ENCODE measurements at regions not wholly inside any gene's neighbourhood (a gene's known extent, or its start where the extent isn't known, plus 50 kb on each side); places are given as distances from the start of the nearest gene placed in this dataset.

GRCh38 chr6:106832766-106833510, 141.6 kb downstream of the CD24 start:
- CTCF ChIA-PET, result no interaction called here

GRCh38 chr6:106830930-106831329, 143.6 kb downstream of the CD24 start:
- no peaks in the 10 kb centered on the region for H3K9me3 ChIP-seq (ENCODE audit: insufficient read depth, low read depth)
- ChIA-PET POLR2A (ENCODE audit: unreplicated experiment) (no interaction called here), CTCF (no interaction called here)
- H3F3A ChIP-seq (ENCODE audit: insufficient read depth, low read depth), result no peaks in the 10 kb centered on the region
- H4K20me1 ChIP-seq (ENCODE audit: insufficient read depth), result no peaks in the 10 kb centered on the region
- H3K36me3 ChIP-seq (ENCODE audit: low read depth), result no peaks in the 10 kb centered on the region
- no peaks in the 10 kb centered on the region for H3K27me3 ChIP-seq (ENCODE audit: insufficient read depth, low read depth)
- H3K4me2 ChIP-seq, result no peak overlapping the region
- H3K9me2 ChIP-seq (ENCODE audit: insufficient read depth), result no peaks in the 10 kb centered on the region
- H2AFZ ChIP-seq, result no peak overlapping the region
- H3K4me3 ChIP-seq, result no peak overlapping the region
- BruUV-seq (replicated peaks), result no TSS peak
- no peaks in the 10 kb centered on the region for H3K79me2 ChIP-seq (ENCODE audit: low read depth)
- no peak overlapping the region for H3K27ac ChIP-seq
- H3K4me1 ChIP-seq (replicated peaks; ENCODE audit: insufficient read depth), result no peaks in the 10 kb centered on the region
- TF ChIP-seq CTCF (conservative IDR thresholded peaks at IDR 0.05) (no peak), EZH2 (IDR thresholded peaks at IDR 0.05; ENCODE audit: low read depth) (no peak)
- no peak for DNase-seq
- intact Hi-C loops (cut with micrococcal nuclease; ENCODE audit: unreplicated experiment), result no loop called here

More at GRCh38 chr6:106832766-106833510, 141.6 kb downstream of the CD24 start:
- POLR2A ChIA-PET (ENCODE audit: unreplicated experiment), result no interaction called here
- Histone ChIP-seq H4K20me1 (ENCODE audit: insufficient read depth) (no peaks in the 10 kb centered on the region), H3K4me3 (no peak overlapping the region), H3K27me3 (ENCODE audit: insufficient read depth, low read depth) (no peaks in the 10 kb centered on the region), H3K4me1 (replicated peaks; ENCODE audit: insufficient read depth) (no peaks in the 10 kb centered on the region), H2AFZ (no peak overlapping the region), H3K79me2 (ENCODE audit: low read depth) (no peaks in the 10 kb centered on the region), H3K9me2 (ENCODE audit: insufficient read depth) (no peaks in the 10 kb centered on the region), H3K27ac (no peak overlapping the region), H3K4me2 (no peak overlapping the region), H3K36me3 (ENCODE audit: low read depth) (no peaks in the 10 kb centered on the region), H3K9me3 (ENCODE audit: insufficient read depth, low read depth) (no peaks in the 10 kb centered on the region), H3F3A (ENCODE audit: insufficient read depth, low read depth) (no peaks in the 10 kb centered on the region)
- TF ChIP-seq CTCF (conservative IDR thresholded peaks at IDR 0.05) (no peak), EZH2 (IDR thresholded peaks at IDR 0.05; ENCODE audit: low read depth) (no peak)
- DNase-seq, result no peak
- BruUV-seq (replicated peaks), result no TSS peak
- intact Hi-C loops (cut with micrococcal nuclease; ENCODE audit: unreplicated experiment), result no loop called here

- H3K4me1 ChIP-seq (replicated peaks; ENCODE audit: insufficient read depth), result no peaks in the 10 kb centered on the region
- no peaks in the 10 kb centered on the region for H3K9me3 ChIP-seq (ENCODE audit: insufficient read depth, low read depth)
- H2AFZ ChIP-seq, result no peak overlapping the region
- POLR2A ChIA-PET (ENCODE audit: unreplicated experiment), result interaction anchor here (0.6 kb wide), 1 partner anchor 842 kb away, joined by 5 read pairs; no protein-coding TSS in a partner anchor
- no TSS peak for BruUV-seq (replicated peaks)
- H3F3A ChIP-seq (ENCODE audit: insufficient read depth, low read depth), result no peaks in the 10 kb centered on the region
- H3K4me3 ChIP-seq, result no peak overlapping the region
- CTCF ChIA-PET, result no interaction called here
- intact Hi-C loops (cut with micrococcal nuclease; ENCODE audit: unreplicated experiment), result no loop called here
- TF ChIP-seq CTCF (conservative IDR thresholded peaks at IDR 0.05) (no peak), EZH2 (IDR thresholded peaks at IDR 0.05; ENCODE audit: low read depth) (no peak)
- H3K36me3 ChIP-seq (ENCODE audit: low read depth), result no peaks in the 10 kb centered on the region
- no peaks in the 10 kb centered on the region for H3K9me2 ChIP-seq (ENCODE audit: insufficient read depth)
- no peaks in the 10 kb centered on the region for H3K27me3 ChIP-seq (ENCODE audit: insufficient read depth, low read depth)
- no peak for DNase-seq
- H3K27ac ChIP-seq, result no peak overlapping the region
- no peaks in the 10 kb centered on the region for H4K20me1 ChIP-seq (ENCODE audit: insufficient read depth)
- H3K4me2 ChIP-seq, result no peak overlapping the region
- H3K79me2 ChIP-seq (ENCODE audit: low read depth), result no peaks in the 10 kb centered on the region
These were observed 145.1 kb downstream of the CD24 start for GRCh38 chr6:106829451-106829850.

Data from PC-9 (cell line).